Inferior parietal cortex (tissue), 1 donor: ENCODE measurements at regions not wholly inside any gene's neighbourhood (a gene's known extent, or its start where the extent isn't known, plus 50 kb on each side); places are given as distances from the start of the nearest gene placed in this dataset.

Source experiments
- DNase-seq: peaks from one replicate; pipeline ENCODE4 v3.0.0-alpha.2; 2016; ENCODE audit errors: extremely low spot score

GRCh38 chr11:109267293-109268095 is 154.5 kb upstream of the C11orf87 start:
- no peak for DNase-seq

- DNase-seq: no peak
Measured at GRCh38 chr11:109275931-109276330, 146.1 kb upstream of the C11orf87 start.

- DNase-seq: no peak
Measured at GRCh38 chr11:109285465-109285864, 136.5 kb upstream of the C11orf87 start.

- no peak for DNase-seq
Measured at GRCh38 chr11:109291553-109291952, 130.4 kb upstream of the C11orf87 start.

GRCh38 chr11:109298865-109299264 is 123.1 kb upstream of the C11orf87 start:
- no peak for DNase-seq

- no peak for DNase-seq
Measured at GRCh38 chr11:109300211-109300610, 121.8 kb upstream of the C11orf87 start.

GRCh38 chr11:109302591-109303334 is 119.2 kb upstream of the C11orf87 start:
- no peak for DNase-seq

- DNase-seq: no peak
Measured at GRCh38 chr11:109303342-109303741, 118.6 kb upstream of the C11orf87 start.

- peak; percentile 7 for DNase-seq
Measured at GRCh38 chr11:109304159-109304558, 117.8 kb upstream of the C11orf87 start.

GRCh38 chr11:109305009-109305408 is 117.0 kb upstream of the C11orf87 start:
- DNase-seq: no peak

GRCh38 chr11:109306322-109306721 is 115.7 kb upstream of the C11orf87 start:
- DNase-seq: no peak

GRCh38 chr11:109307366-109307765 is 114.6 kb upstream of the C11orf87 start:
- DNase-seq: no peak

GRCh38 chr11:109308551-109308950 is 113.4 kb upstream of the C11orf87 start:
- no peak for DNase-seq

GRCh38 chr11:109309153-109309552 is 112.8 kb upstream of the C11orf87 start:
- DNase-seq: no peak

GRCh38 chr11:109317726-109318125 is 104.3 kb upstream of the C11orf87 start:
- DNase-seq: no peak

GRCh38 chr11:109320595-109320994 is 101.4 kb upstream of the C11orf87 start:
- no peak for DNase-seq

GRCh38 chr11:109326781-109327180 is 95.2 kb upstream of the C11orf87 start:
- no peak for DNase-seq

- no peak for DNase-seq
Measured at GRCh38 chr11:109329716-109330115, 92.3 kb upstream of the C11orf87 start.

- no peak for DNase-seq
Measured at GRCh38 chr11:109338131-109338530, 83.9 kb upstream of the C11orf87 start.

GRCh38 chr11:109342261-109342660 is 79.7 kb upstream of the C11orf87 start:
- DNase-seq: no peak

GRCh38 chr11:109343242-109343641 is 78.7 kb upstream of the C11orf87 start:
- DNase-seq: peak; percentile 22

- DNase-seq: no peak
Measured at GRCh38 chr11:109347304-109347703, 74.7 kb upstream of the C11orf87 start.
